Pons (tissue), 1 donor: ENCODE measurements at regions not wholly inside any gene's neighbourhood (a gene's known extent, or its start where the extent isn't known, plus 50 kb on each side); places are given as distances from the start of the nearest gene placed in this dataset.
A peak's percentile ranks its signal among the peaks of the same experiment; 100 is the strongest.
"Not testable (repeated sequence)": the region's sequence is repeated elsewhere in the genome, so short reads cannot be mapped to it uniquely, and the experiment has no call there.

Experiments used
- DNase-seq: peaks from one replicate; pipeline ENCODE4 v3.0.0-alpha.2; 2016; ENCODE audit warnings: low spot score

DNA sequence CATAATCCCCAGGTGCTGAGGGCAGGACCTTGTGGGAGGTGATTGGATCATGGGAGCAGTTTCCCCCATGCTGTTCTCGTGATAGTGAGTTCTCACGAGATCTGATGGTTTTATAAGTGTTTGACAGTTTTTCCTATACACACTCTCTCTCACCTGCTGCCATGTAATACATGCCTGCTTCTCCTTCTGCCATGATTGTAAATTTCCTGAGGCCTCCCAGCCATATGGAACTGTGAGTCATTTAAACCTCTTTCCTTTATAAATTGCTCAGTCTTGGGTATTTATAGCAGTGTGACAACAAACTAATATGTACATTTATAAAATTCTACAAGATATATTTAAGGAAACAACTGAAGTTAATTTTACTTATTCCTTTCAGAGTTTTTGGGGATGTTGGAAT, 170.8 kb upstream of the BET1 start:
- no peak for DNase-seq

DNA sequence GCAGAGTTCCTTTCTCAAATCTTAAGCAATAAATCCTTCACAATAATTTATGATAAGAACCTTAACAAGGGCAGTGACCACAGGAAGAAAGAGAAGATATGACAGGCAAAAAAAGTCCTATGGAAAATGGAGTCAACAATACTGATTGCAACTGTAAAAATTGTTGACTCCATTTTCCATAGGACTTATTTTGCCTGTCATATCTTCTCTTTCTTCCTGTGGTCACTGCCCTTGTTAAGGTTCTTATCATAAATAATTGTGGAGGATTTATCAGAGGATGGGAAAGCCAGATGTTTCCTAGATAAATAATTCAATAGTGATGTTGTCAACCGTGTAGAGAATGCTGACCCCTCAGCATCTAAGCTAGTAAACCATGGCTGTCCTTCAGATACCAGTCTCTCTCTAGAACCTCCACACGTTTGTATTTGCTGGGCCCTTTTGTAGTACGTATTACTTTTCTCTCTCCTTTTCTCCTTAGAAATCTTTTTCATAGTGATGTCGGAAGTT, 172.6 kb upstream of the BET1 start:
- no peak for DNase-seq

DNA sequence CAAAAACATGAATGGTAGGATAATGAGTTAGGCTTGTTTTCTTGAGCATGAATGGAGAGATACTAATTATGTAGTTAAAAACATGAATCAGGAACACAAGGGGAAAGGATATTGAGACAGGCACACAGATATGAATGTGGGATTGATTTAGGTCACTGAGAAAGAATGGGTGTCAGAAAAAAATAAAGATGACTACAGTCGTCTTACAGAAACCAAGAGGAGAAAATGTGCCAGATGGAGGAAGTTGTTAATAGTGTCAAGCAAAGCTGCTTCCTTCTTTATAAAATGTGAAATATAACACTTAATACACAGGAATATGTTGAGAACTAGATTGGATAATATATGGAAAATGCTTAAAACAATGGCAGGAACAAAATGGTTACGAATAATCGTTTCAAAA, 173.3 kb upstream of the BET1 start:
- no peak for DNase-seq

DNA sequence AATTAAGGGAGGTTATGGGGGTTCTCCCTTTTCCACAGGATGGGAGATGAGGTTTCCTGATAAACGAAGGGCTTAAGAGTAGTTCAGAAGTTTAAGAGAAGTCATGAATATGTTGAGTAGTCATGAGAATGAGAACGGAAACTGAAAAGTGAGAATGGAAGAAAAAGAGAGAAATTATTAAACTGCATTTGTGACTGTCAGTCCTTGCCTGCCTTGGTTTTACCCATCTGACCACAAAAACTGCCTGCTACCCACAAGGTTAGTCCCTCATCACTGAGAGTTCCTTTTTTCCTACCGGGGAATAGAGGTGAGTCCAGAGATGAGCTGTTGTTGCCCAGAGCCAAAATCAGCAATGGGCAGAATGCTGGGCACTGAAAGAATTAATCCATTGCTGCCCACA, 174.1 kb upstream of the BET1 start:
- no peak for DNase-seq

DNA sequence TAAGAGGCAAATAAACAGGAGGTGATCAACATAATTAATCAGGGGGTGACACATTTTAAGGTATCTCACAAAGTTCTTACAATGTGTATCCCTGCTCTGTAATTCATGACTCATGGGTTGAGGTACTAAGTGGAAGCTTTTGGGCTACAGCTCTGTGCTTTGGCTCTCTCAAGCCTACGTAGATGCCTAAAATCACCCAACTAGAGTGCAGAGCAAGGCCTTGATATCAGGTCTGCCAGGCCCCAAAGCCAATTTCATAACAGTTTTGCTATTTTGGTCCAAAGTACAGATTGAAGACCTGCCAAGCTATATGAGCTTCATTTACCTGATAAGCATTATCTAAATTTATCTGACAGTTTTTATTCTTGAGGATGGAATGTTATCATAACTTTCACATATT, 175.3 kb upstream of the BET1 start:
- DNase-seq = no peak

DNA sequence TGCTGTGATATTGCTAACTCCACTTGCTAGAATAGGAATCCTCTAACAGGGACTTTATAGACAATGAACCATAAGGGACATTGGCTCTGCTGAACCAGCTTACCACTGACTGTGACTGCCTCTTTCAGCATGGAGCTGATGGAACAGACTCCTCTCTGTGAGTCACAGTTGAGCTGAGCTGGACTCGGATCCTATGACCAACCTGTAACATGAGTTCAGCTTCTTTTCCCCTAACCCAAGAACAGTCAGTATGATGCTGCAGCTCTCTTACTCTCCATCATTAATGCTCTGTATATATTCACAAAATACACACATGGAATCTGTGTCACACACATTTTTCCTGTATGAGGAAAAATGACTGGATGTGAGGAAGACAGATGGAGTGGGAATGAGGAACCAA, 177.9 kb upstream of the BET1 start:
- no peak for DNase-seq

DNA sequence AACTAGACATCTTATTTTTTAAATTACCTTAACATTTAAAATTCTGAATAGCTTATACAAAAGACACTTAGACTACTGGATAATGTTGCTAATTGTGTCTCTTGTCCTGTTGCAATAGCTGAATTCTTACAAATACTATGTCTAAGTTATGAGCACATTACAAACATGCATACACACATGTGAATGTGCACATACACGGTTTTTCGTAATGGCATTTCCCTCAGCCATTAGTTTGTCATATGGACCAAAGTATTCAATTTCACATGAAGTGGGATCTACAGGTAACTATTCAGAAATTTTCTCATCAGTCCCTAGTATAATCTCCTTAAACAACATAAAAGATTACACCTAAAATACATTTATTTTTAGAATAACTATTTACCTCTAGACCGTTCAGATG, 178.6 kb upstream of the BET1 start:
- DNase-seq = no peak

DNA sequence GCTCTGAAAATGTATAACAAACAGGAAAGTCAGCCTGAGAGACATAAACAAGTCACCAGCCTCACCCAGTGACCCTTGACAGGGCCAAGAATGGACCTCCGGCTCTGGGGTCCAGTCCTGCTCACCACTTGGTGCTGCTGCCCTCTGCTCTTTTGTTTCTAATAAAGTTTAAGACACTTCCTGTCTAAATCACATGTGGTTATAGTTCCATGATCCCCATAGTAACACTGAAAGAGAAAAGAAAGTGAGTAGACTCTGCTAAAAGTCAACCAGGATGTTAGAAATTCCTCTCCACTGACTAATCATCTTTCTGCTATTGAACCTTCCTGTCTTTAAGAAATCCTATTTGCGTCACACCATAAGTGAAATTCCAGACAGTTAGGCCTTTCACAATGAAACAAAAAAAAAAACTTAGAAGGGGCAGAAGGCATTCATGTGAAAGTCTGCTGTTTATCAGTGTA, 179.2 kb upstream of the BET1 start:
- no peak for DNase-seq

DNA sequence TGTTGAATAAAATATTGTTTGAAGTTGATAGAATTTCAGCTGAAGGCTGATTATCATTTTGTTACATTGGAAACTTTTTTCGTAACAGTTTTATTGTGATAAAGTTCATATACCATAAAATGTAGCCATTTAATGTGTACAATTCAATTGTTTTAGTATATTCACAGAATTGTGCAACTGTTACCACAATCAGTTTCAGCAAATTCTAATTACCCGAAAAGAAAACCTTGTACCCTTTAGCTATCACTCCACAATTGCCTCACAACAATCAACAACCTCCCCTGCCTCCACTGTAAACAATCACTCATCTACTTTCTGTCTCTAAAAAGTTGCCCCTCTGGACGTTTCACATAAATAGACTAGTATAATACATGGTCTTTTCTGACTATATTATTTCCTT, 179.7 kb upstream of the BET1 start:
- no peak for DNase-seq

DNA sequence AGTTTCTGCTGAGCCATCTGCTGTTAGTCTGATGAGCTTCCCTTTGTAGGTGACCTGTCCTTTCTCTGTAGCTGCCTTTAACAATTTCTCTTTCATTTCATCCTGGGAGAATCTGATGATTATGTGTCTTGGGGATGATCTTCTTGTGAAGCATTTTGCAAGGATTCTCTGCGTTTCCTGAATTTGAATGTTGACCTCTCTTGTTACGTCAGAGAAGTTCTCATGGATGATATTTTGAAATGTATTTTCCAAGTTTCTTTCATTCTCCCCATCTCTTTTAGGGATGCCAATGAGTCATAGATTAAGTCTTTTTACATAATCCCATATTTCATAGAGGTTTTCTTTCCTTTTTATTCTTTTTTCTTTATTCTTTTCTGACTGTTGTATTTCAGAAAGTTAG, 184.2 kb upstream of the BET1 start:
- no peak for DNase-seq

DNA sequence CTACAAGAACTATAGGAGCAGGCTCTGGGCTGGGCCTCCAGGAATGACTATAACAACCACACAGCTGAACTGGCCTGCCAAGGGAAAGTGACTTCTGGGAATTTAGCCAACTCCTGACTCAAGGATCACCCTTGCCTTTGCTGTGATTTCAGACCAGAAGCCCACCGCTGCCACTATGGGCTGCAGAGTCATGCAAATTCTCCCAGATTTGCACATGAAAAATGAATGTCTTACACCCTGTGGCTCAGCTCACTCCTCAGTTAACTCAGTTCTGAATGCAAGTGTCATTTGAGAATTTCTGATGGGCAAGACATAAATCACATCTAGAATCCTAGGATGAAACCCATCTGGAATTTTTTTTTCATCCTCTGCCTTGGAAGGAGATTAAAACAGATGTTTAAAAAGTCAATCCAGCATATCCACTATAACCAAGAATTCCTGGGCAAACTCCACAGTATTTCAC, 186.5 kb upstream of the BET1 start:
- DNase-seq = no peak

DNA sequence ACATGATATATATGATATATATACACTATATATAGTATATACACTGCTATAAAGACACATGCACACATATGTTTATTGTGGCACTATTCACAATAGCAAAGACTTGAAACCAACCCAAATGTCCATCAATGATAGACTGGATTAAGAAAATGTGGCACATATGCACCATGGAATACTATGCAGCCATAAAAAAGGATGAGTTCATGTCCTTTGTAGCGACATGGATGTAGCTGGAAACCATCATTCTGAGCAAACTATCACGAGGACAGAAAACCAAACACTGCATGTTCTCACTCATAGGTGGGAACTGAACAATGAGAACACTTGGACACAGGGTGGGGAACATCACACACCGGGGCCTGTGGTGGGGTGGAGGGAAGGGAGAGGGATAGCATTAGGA, 190.3 kb upstream of the BET1 start:
- not testable (repeated sequence) for DNase-seq

DNA sequence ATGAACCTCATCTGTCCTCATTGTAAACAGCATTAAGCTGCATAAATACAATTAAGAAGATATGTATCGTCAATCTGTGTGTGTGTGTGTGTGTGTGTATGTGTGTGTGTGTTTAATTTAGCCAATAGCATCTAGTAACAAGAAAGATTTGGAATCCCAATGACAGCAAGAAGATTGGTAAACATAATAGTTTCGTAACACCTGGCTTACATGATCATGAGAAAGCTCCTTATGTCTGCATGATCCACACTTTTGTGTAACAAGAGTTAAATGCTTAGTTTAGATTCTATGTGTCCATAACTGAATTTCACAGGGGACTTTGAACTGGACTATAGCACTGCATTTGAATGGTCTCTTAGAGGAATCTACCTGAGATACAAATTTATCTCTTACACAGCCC, 191.0 kb upstream of the BET1 start:
- no peak for DNase-seq

DNA sequence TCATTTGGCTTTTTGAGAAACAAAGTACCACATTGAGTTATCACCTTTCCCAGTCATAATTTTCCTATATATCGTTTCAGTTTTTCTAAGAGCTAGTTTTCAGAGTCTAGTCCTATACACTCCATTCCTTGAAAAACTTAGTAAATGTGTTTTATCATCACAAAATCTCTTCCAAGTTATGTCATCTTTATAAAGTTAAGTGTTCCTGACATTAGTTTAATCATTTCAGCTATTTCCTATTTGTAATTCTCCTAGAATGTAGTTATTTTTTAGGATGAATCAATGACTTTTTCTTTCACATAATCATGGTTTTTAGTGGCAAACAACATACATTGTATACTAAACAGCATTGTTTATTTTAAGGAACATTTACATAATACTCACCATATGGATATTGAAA, 191.7 kb upstream of the BET1 start:
- no peak for DNase-seq

DNA sequence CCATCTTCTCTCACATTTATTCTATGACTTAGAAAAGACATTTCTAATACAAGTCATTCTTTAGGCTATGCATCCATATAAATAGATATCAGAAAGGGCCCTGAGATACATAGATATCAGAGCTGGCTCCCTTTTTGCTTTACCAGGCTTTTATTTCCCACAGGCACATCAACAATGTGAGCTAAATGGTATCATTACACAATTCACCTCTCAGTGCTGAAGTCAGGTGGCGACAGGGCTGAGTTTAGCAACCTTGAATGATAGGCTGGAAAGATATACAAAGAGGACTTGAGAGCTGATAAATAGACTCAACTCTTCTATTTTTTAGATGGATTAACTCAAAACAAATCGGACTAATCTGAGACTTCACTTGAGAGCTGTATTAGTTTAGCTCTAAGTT, 189.2 kb upstream of the COL1A2 start:
- DNase-seq = no peak

DNA sequence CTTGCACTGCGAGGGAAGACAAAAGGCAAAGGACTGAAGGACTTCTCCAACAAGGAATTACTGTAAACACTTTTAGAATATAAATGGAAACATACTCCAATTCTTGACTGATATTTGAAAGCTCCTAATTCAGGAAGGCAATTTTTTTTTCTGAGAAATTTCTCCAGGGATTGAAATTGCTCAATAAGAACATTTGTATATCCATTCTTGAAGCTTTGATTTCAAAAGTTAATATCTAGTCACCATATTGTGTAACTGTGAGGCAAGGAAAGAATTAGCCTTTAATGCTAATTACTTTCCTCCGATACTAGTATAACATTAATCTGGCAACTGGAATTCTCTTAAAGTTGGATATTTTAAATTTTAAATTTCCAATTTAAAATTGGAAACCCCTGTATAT, 188.4 kb upstream of the COL1A2 start:
- no peak for DNase-seq

DNA sequence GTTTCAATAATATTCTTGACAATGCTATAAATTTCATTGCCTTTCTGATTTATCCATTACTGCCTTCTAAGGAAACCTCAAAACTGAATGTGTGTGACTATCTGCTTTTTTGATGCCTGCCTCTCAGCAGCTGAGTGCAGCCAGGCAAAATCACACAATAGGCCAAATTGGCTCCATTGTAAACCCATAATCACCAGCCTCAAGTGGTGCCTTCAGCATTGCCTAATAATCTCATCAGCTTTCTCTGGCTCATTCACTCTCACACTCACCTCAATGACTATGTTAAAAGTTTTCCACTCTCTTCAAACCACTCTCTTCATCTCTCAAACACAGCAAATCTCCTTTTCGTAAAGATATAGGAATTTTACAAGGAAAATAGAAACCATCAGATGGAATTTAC, 182.5 kb upstream of the COL1A2 start:
- no peak for DNase-seq

DNA sequence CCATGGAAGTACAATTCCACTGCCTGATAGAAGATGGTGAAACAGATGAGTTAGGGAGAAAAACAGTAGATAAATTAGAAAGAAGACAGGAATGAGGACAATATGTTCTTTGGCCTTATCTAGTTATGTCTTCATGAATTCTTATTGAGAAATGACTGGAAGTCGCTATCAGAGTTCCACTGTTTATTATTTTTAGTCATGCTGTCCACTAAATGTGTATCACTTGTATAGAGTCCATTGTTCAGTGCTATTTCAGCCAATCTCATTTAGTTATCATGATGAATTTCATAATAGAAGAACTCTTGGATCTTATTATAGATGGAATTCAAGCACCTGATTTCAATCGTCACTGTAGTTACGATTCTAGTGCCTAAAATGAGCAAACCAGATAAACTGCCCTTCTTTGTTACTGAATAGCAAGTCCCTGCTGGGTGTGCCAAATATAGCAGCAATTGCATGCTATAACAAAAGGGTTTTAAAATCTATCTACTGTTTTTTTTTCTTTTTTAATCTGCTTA, 177.7 kb upstream of the COL1A2 start:
- DNase-seq = no peak

DNA sequence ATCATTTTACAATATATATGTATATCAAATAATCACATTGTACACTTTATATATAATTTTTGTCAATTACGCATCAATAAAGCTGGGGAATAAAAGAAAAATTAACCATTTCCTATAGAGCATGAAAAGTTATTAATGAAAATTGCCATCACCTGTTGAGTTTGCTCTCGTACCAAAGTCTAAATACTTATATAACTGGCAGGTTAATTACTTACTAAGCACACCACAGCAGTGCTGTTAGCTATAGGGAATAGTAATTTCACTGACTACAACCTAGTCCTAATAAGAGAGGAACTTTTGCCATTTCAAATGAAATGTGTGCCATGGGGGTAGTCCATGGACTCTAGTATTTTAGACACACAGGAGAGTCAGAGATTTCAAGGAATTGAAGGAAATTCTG, 176.9 kb upstream of the COL1A2 start:
- no peak for DNase-seq

DNA sequence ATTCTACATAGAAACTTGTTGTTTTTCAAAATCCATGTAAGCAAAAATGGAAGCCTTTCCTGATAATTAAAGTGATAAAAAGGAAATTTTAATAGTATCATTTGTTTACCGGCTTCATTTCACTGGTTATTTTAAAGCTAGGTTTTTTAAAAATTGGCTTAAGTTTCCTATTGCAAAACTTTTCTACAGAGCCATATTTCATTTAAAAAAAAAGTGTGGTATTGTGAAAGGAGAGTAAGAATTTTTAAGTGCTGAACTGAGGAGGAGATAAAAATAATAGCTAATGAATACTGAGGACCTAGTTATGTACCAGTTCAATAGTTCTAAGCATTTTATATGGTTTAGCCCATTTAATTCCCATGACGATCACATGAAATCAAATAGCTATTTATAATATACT, 172.2 kb upstream of the COL1A2 start:
- no peak for DNase-seq

DNA sequence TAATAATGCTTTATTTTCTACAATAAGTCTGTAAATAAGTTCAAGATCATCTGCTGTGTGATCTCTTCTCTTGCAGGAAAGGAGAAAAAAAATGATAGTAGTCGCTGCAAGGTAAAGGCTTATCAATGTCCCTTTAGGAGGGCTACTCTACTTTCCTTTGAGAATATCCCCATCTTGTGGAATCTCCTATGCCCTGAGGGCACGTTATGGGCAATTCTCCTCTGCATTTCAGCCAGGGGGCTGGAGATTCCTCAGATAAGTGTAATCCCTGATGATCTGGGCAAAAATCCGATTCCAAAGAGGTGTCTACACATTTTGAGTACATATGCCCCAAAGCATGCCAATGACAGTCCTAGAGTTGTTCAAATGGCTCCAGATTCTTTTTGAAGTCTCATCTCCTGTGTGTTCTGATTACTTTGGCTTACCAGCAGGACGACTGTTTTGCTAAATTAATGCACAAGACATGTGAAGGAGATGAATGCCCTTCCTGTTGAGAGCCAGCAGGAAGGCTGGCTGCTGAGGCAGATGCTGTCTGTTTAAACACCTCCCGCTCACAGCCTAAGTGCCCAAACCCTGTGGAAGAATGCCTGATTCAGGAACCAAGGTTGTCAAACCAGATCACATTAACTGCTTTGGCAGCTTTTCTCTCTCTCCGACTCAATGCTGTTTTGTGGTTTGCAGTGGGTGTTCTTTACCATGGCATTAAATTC, 171.2 kb upstream of the COL1A2 start:
- DNase-seq = peak; percentile 11

DNA sequence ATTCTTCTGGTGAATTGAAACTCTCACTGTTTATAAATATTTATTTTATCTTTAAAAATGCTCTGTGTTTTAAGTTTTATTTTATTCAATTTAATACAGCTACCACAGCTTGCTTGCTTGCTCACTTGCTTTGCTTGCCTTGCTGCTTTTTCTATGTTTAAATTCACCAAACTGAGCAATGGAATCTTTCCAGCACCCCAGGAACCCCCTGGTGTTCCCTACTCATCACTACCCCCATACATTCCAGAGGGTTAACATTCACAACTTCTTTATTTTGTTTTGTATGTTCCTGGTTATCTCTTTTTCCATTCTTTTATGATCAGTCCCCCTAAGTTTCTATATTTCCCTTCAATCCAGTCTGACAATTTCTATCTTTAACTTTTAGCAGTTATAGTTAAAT, 166.5 kb upstream of the COL1A2 start:
- DNase-seq = no peak

DNA sequence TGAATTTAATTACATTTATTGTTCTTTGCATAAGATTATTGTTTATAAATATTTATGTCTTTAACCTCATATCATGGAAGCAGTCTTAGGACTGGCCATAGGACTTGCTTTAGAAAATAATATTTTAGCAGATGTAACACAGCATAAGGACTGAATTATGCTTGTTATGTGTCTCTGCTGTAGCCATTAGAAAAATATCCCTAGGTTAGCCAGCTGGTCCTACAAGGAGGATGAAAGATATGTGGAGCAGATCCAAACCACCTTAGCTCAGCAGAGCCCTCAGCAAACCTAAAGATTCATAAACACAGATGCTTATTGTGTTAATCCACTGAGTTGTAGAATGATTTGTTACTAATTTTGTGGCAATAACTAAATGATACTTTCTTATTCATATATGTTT, 166.0 kb upstream of the COL1A2 start:
- DNase-seq = no peak

DNA sequence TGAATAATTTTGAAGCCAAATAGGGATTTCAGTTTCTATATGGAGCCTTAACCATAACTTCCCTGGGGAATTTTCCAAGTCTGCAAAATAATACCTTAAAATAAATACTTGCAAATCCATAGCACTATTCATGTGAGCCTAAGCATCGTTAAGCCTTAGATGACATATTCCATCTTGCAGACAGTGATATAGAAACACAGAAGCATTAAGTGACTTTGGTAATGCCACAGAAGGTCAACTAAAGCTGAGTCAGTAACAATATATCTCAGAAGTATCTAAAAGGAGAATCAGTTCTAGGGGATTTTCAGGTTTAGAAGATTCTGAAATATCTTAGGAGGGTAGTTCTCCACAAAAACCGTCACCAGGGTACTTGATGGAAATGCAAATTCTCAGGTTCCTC, 163.4 kb upstream of the COL1A2 start:
- no peak for DNase-seq
